Panc1 (cell line): ENCODE measurements at regions not wholly inside any gene's neighbourhood (a gene's known extent, or its start where the extent isn't known, plus 50 kb on each side); places are given as distances from the start of the nearest gene placed in this dataset.

Experiments used
- ATAC-seq: fragments of 200-7000 bp; cut with Tn5 transposase; 2 replicates; pipeline ENCODE4 v1.9.1; 2020; ENCODE audit warnings: mild to moderate bottlenecking, moderate library complexity
- BruUV-seq: library from RNA; stranded (reverse); fragments of 400-500 nt; replicated peaks from 2 replicates; lab custom pipeline; 2021; lab: Mats Ljungman, UMichigan
- CTCF ChIA-PET: fragments of 300-600 bp; sonication (Branson Sonifier 250); formaldehyde crosslinking; loops from one replicate; lab custom pipeline; 2022; ENCODE audit warnings: antibody characterized with exemption; lab: Charles Lee
- POLR2A ChIA-PET: fragments of 300-600 bp; sonication (Branson Sonifier 250); formaldehyde crosslinking; loops from one replicate; lab custom pipeline; 2022; ENCODE audit warnings: antibody characterized with exemption; lab: Charles Lee
- DNase-seq: peaks from one replicate; pipeline ENCODE4 v3.0.0-alpha.2; 2010; ENCODE audit warnings: low read depth, low spot score
- H3K27ac ChIP-seq: 2 replicates; pipeline ENCODE4 v1.5.1; 2011; ENCODE audit warnings: mild to moderate bottlenecking, low read length, inconsistent platforms
- H3K27me3 ChIP-seq: fragments of 200-500 bp; sonication (Bioruptor generic); 2 replicates; pipeline ENCODE4 v1.6.0; 2014; ENCODE audit warnings: low read length, inconsistent platforms; ENCODE audit not compliant: control insufficient read depth, insufficient read depth
- H3K36me3 ChIP-seq: fragments of 200-500 bp; sonication (Bioruptor generic); 2 replicates; pipeline ENCODE4 v1.5.1; 2014; ENCODE audit warnings: inconsistent platforms, mild to moderate bottlenecking, low read length, moderate library complexity; ENCODE audit not compliant: control insufficient read depth, insufficient read depth
- H3K4me1 ChIP-seq: 2 replicates; pipeline ENCODE4 v1.5.1; 2011; ENCODE audit warnings: inconsistent platforms, mild to moderate bottlenecking, low read length, moderate library complexity; ENCODE audit not compliant: control insufficient read depth, insufficient read depth
- H3K4me3 ChIP-seq, 2 experiments: 2 replicates each; pipeline ENCODE4 v1.5.1; 2011 to 2012; ENCODE audit warnings: low read depth in 2 of 2, low read length in 2 of 2, mild to moderate bottlenecking in 2 of 2, inconsistent platforms in 1 of 2, moderate library complexity in 1 of 2
- H3K9me3 ChIP-seq: fragments of 200-500 bp; sonication (Bioruptor generic); 2 replicates; pipeline ENCODE4 v1.5.1; 2014; ENCODE audit warnings: low read depth, mild to moderate bottlenecking, inconsistent platforms, low read length, moderate library complexity; ENCODE audit not compliant: control insufficient read depth, insufficient read depth
- CTCF ChIP-seq: fragments of 450-650 bp; IDR thresholded peaks from 2 replicates; pipeline ENCODE4 v1.5.1; 2017; ENCODE audit warnings: mild to moderate bottlenecking
- POLR2AphosphoS5 ChIP-seq: IDR thresholded peaks from 2 replicates; pipeline ENCODE4 v1.6.1; 2012; ENCODE audit warnings: mild to moderate bottlenecking, low read depth, low read length, moderate library complexity
- REST ChIP-seq, 2 experiments: IDR thresholded peaks; 2 replicates each; pipeline ENCODE4 v1.6.1; 2011 to 2012; ENCODE audit warnings: low read depth in 2 of 2, control low read depth in 1 of 2, low read length in 1 of 2, mild to moderate bottlenecking in 1 of 2, moderate library complexity in 1 of 2; ENCODE audit not compliant: insufficient read depth in 1 of 2
- SIN3A ChIP-seq: IDR thresholded peaks from 2 replicates; pipeline ENCODE4 v1.6.1; 2012; ENCODE audit warnings: low read depth, mild to moderate bottlenecking, low read length, moderate library complexity, borderline replicate concordance; ENCODE audit not compliant: insufficient read depth
- TCF7L2 ChIP-seq: IDR thresholded peaks from 2 replicates; pipeline ENCODE4 v1.6.1; 2011; ENCODE audit warnings: mild to moderate bottlenecking, low read depth, low read length, inconsistent platforms
- in situ Hi-C: cut with HindIII; loops from 2 replicates; pipeline ENCODE4 v1.10.0; 2016; ENCODE audit warnings: low sequenced_read_pairs, low pct_unique_long_range_greater_than_20kb
- intact Hi-C: fragments of 100-400 bp; cut with micrococcal nuclease; formaldehyde crosslinking; loops from one replicate; pipeline ENCODE4 v1.10.0; 2022; ENCODE audit not compliant: unreplicated experiment

GRCh38 chr2:2901384-2902345, 476.0 kb downstream of the EIPR1 start:
- DNase-seq (no peak), ATAC-seq (no peak)
- Histone ChIP-seq H3K27ac (no peak overlapping the region), H3K4me1 (no peaks in the 10 kb centered on the region), H3K27me3 (no peaks in the 10 kb centered on the region), H3K9me3 (no peaks in the 10 kb centered on the region), H3K36me3 (no peaks in the 10 kb centered on the region), H3K4me3 (no peak overlapping the region)
- in situ Hi-C loops (no loop called here), intact Hi-C loops (no loop called here)
- no TSS peak for BruUV-seq
- TF ChIP-seq POLR2AphosphoS5 (no peak), SIN3A (no peak)
- POLR2A ChIA-PET: no interaction called here
- CTCF ChIA-PET: no interaction called here

GRCh38 chr2:2899826-2900225, 477.8 kb downstream of the EIPR1 start:
- no peaks in the 10 kb centered on the region for H3K36me3 ChIP-seq
- H3K4me1 ChIP-seq: no peaks in the 10 kb centered on the region
- no peak for TF ChIP-seq CTCF
- TF ChIP-seq SIN3A: no peak
- no peak for TF ChIP-seq REST (IDR thresholded peaks at IDR 0.05; ENCODE audit: insufficient read depth in 1 of 2, low read depth in 2 of 2, low read length in 1 of 2)
- TF ChIP-seq POLR2AphosphoS5: no peak
- TF ChIP-seq TCF7L2: no peak
- H3K4me3 ChIP-seq: no peak overlapping the region
- CTCF ChIA-PET: no interaction called here
- intact Hi-C loops (no loop called here), in situ Hi-C loops (no loop called here)
- no peaks in the 10 kb centered on the region for H3K9me3 ChIP-seq
- no peaks in the 10 kb centered on the region for H3K27me3 ChIP-seq
- H3K27ac ChIP-seq: no peak overlapping the region
- no TSS peak for BruUV-seq
- ATAC-seq (no peak), DNase-seq (no peak)
- POLR2A ChIA-PET: no interaction called here

GRCh38 chr2:2898744-2899143, 478.9 kb downstream of the EIPR1 start:
- CTCF ChIA-PET: no interaction called here
- H3K9me3 ChIP-seq: no peaks in the 10 kb centered on the region
- in situ Hi-C loops (no loop called here), intact Hi-C loops (no loop called here)
- POLR2A ChIA-PET: interaction anchor here (0.6 kb wide), 1 partner anchor 142 kb away, joined by 3 read pairs; no protein-coding TSS in a partner anchor
- no peaks in the 10 kb centered on the region for H3K27me3 ChIP-seq
- no peaks in the 10 kb centered on the region for H3K36me3 ChIP-seq
- no peak overlapping the region for H3K27ac ChIP-seq
- no peak overlapping the region for H3K4me3 ChIP-seq
- H3K4me1 ChIP-seq: no peaks in the 10 kb centered on the region
- no TSS peak for BruUV-seq
- ATAC-seq (no peak), DNase-seq (no peak)
- no peak for TF ChIP-seq CTCF
- no peak for TF ChIP-seq POLR2AphosphoS5
- TF ChIP-seq REST (IDR thresholded peaks at IDR 0.05; ENCODE audit: insufficient read depth in 1 of 2, low read depth in 2 of 2, low read length in 1 of 2): no peak
- TF ChIP-seq TCF7L2: no peak
- no peak for TF ChIP-seq SIN3A
